Endothelial cell of umbilical vein (primary cell): ENCODE measurements at regions not wholly inside any gene's neighbourhood (a gene's known extent, or its start where the extent isn't known, plus 50 kb on each side); places are given as distances from the start of the nearest gene placed in this dataset.
"Not testable (repeated sequence)": the region's sequence is repeated elsewhere in the genome, so short reads cannot be mapped to it uniquely, and the experiment has no call there.

Experiments used
- BruUV-seq: library from RNA; stranded (reverse); fragments of 400-500 nt; replicated peaks from 2 replicates; lab custom pipeline; 2021; lab: Mats Ljungman, UMichigan
- CTCF ChIA-PET: fragments of 300-600, 350-600 bp; sonication (Branson Sonifier 250); formaldehyde crosslinking; loops from one replicate; lab custom pipeline; 2021; ENCODE audit warnings: antibody characterized with exemption, inconsistent platforms; lab: Charles Lee
- POLR2A ChIA-PET: fragments of 300-600, 350-600 bp; sonication (Branson Sonifier 250); formaldehyde crosslinking; loops from one replicate; lab custom pipeline; 2021; ENCODE audit warnings: antibody characterized with exemption, inconsistent platforms; lab: Charles Lee
- DNase-seq: peaks from one replicate; pipeline ENCODE4 v3.0.0-alpha.2; 2011; ENCODE audit warnings: low read depth, low spot score
- FAIRE-seq: peaks from 2 replicates; lab custom pipeline; 2011; peaks lifted over from hg19 to GRCh38; lab: Jason Lieb, UNC
- H2AFZ ChIP-seq: 2 replicates; pipeline ENCODE4 v1.6.0; 2012; ENCODE audit warnings: low read depth, low read length, control low read depth, inconsistent platforms
- H3K27ac ChIP-seq: 2 replicates; pipeline ENCODE4 v1.5.1; 2011; ENCODE audit warnings: low read depth, mild to moderate bottlenecking, control low read depth, low read length, moderate library complexity; ENCODE audit not compliant: insufficient read depth
- H3K27me3 ChIP-seq, 2 experiments: 2 replicates each; pipeline versions ENCODE4 v1.6.0 to v1.6.1; 2011; ENCODE audit warnings: low read length in 2 of 2, mixed read lengths in 1 of 2; ENCODE audit not compliant: control insufficient read depth in 2 of 2, insufficient read depth in 2 of 2
- H3K36me3 ChIP-seq, 2 experiments: 2 replicates in 1 of 2; 3 replicates in 1 of 2; pipeline ENCODE4 v1.5.1; 2011; ENCODE audit warnings: low read length in 2 of 2, mild to moderate bottlenecking in 1 of 2, moderate library complexity in 1 of 2; ENCODE audit not compliant: control insufficient read depth in 2 of 2, insufficient read depth in 2 of 2; ENCODE audit errors: extremely low read depth in 1 of 2
- H3K4me1 ChIP-seq: 3 replicates; pipeline ENCODE4 v1.5.1; 2011; ENCODE audit warnings: mild to moderate bottlenecking, low read length; ENCODE audit not compliant: control insufficient read depth, insufficient read depth; ENCODE audit errors: extremely low read depth
- H3K4me2 ChIP-seq: 2 replicates; pipeline ENCODE4 v1.6.1; 2011; ENCODE audit warnings: low read length, control low read depth, mixed read lengths; ENCODE audit not compliant: insufficient read depth
- H3K4me3 ChIP-seq, 3 experiments: fragments of 200-600 bp in 1 of 3; sonication (generic), shearing (Covaris generic) in 1 of 3; replicated peaks in 1 of 3; 2 replicates each; pipeline ENCODE4 v1.5.1; 2011 to 2016; ENCODE audit warnings: control low read depth in 3 of 3, low read length in 3 of 3, mild to moderate bottlenecking in 2 of 3, inconsistent platforms in 1 of 3, low read depth in 1 of 3, moderate library complexity in 1 of 3; ENCODE audit not compliant: insufficient read depth in 1 of 3
- H3K79me2 ChIP-seq: 2 replicates; pipeline ENCODE4 v1.6.0; 2012; ENCODE audit warnings: low read length, inconsistent platforms; ENCODE audit not compliant: control insufficient read depth, insufficient read depth
- H3K9ac ChIP-seq: replicated peaks from 2 replicates; pipeline ENCODE3; 2011; ENCODE audit warnings: low read length, control low read depth; ENCODE audit not compliant: insufficient read depth; ENCODE audit errors: extremely low read depth
- H3K9me1 ChIP-seq: replicated peaks from 3 replicates; pipeline ENCODE4 v1.6.0; 2011; ENCODE audit warnings: mild to moderate bottlenecking, low read length; ENCODE audit not compliant: control insufficient read depth, insufficient read depth; ENCODE audit errors: extremely low read depth
- H3K9me3 ChIP-seq: replicated peaks from 2 replicates; pipeline ENCODE4 v1.5.1; 2012; ENCODE audit warnings: low read length, inconsistent platforms; ENCODE audit not compliant: control insufficient read depth, insufficient read depth
- H4K20me1 ChIP-seq: replicated peaks from 2 replicates; pipeline ENCODE3; 2011; ENCODE audit warnings: mild to moderate bottlenecking, low read length; ENCODE audit not compliant: control insufficient read depth, insufficient read depth; ENCODE audit errors: extremely low read depth
- CTCF ChIP-seq, 2 donors: IDR thresholded peaks; 1 replicate in 1 of 2; 2 replicates in 1 of 2; pipeline ENCODE4 v1.5.1; 2011; ENCODE audit warnings: low read length in 2 of 2, mild to moderate bottlenecking in 2 of 2, moderate library complexity in 2 of 2, control low read depth in 1 of 2, inconsistent platforms in 1 of 2, low read depth in 1 of 2; ENCODE audit not compliant: insufficient read depth in 1 of 2; ENCODE audit errors: extremely low read depth in 1 of 2
- EZH2 ChIP-seq: IDR thresholded peaks from 2 replicates; pipeline ENCODE4 v1.6.1; 2012; ENCODE audit warnings: borderline replicate concordance, low read depth, mild to moderate bottlenecking, moderate library complexity, low read length, inconsistent platforms; ENCODE audit not compliant: severe bottlenecking
- FOS ChIP-seq: IDR thresholded peaks from 2 replicates; pipeline ENCODE4 v1.6.1; 2011; ENCODE audit warnings: mild to moderate bottlenecking, low read length, moderate library complexity, borderline replicate concordance; ENCODE audit not compliant: insufficient read depth
- GATA2 ChIP-seq: IDR thresholded peaks from 2 replicates; pipeline ENCODE4 v1.7.0; 2011; ENCODE audit warnings: low read depth, mild to moderate bottlenecking, moderate library complexity, mixed read lengths, low read length; ENCODE audit not compliant: insufficient read length, insufficient read depth
- JUN ChIP-seq: IDR thresholded peaks from 2 replicates; pipeline ENCODE4 v1.6.1; 2011; ENCODE audit warnings: borderline replicate concordance, low read depth; ENCODE audit not compliant: insufficient read length, insufficient read depth
- POLR2A ChIP-seq: IDR thresholded peaks from 2 replicates; pipeline ENCODE4 v1.6.1; 2012; ENCODE audit warnings: low read depth, mild to moderate bottlenecking, control low read depth, low read length
- POLR2AphosphoS5 ChIP-seq: IDR thresholded peaks from 2 replicates; pipeline ENCODE4 v1.6.1; 2012; ENCODE audit warnings: low read depth, mild to moderate bottlenecking, control low read depth, low read length, moderate library complexity; ENCODE audit not compliant: insufficient read depth
- dilution Hi-C: fragments of 300-500 bp; cut with MboI; formaldehyde crosslinking; loops from one replicate; pipeline ENCODE4 v1.15.0; 2019; ENCODE audit warnings: low sequenced_read_pairs; ENCODE audit not compliant: extremely low pct_ligation_motif_present
- intact Hi-C: fragments of 100-400 bp; cut with micrococcal nuclease; formaldehyde crosslinking; loops from one replicate; pipeline ENCODE4 v1.10.0; 2022
- TF ChIP-seq, protein P1 (sequence below): IDR thresholded peaks from 2 replicates; pipeline ENCODE4 v1.6.1; 2011; ENCODE audit not compliant: insufficient read depth, insufficient read length

DNA sequence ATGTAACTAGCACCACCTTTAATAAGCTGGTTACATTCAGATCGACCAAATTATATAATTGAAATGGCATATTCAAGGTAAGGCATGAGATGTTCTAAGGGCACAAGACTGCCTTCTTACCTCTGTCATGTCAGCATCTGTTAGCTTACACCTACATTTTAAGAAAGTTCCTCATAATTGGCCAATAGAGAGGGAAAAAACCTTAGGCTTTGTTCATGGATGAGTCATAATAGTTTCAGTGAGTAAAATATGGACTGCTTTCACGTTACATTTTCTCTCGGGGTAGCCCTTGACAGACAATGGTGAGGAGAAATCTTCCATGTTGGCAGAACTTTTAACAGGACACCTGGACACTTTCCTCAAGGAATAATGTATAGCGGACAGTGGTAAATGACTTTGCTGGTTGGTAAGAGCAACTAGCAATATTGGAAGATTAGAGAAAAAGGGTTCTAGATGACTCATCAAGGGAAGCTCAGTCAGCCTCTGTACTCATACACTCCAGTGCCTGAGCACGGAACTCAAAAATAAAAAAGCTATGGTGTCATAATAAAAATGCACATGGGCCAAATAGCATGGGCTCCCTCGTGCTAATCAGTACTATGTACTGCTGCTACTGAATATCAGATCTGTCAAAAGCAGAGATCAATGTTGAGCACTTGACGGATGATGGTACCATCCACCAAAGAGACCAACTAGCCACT is 206.4 kb upstream of the GJE1 start:
- H3K9ac ChIP-seq, H2AFZ ChIP-seq, BruUV-seq, intact Hi-C loops, H3K27me3 ChIP-seq, H3K9me3 ChIP-seq, H3K4me3 ChIP-seq, H3K27ac ChIP-seq, H3K4me1 ChIP-seq, DNase-seq, POLR2A ChIA-PET, FAIRE-seq, CTCF ChIA-PET, H3K79me2 ChIP-seq, H4K20me1 ChIP-seq, H3K9me1 ChIP-seq, H3K36me3 ChIP-seq, H3K4me2 ChIP-seq, dilution Hi-C loops: not testable (repeated sequence)
- peak; percentile 4 for TF ChIP-seq JUN

GRCh38 chr6:141925001-141925400 is 207.7 kb upstream of the GJE1 start:
- no peaks in the 10 kb centered on the region for H3K9me3 ChIP-seq
- H3K4me3 ChIP-seq: no peak overlapping the region
- H3K4me1 ChIP-seq: no peaks in the 10 kb centered on the region
- no peak overlapping the region for H3K27ac ChIP-seq
- ChIA-PET CTCF (no interaction called here), POLR2A (no interaction called here)
- no TSS peak for BruUV-seq
- H3K9ac ChIP-seq: no peak overlapping the region
- dilution Hi-C loops (no loop called here), intact Hi-C loops (no loop called here)
- H3K79me2 ChIP-seq: no peaks in the 10 kb centered on the region
- no peak overlapping the region for H2AFZ ChIP-seq
- no peak for DNase-seq
- TF ChIP-seq EZH2: no peak
- no peak for TF ChIP-seq POLR2AphosphoS5
- TF ChIP-seq CTCF (IDR thresholded peaks at IDR 0.05; ENCODE audit: extremely low read depth in 1 of 2, insufficient read depth in 1 of 2, low read depth in 1 of 2, low read length in 2 of 2): no peak
- no peak for TF ChIP-seq POLR2A
- TF ChIP-seq, protein P1, sequence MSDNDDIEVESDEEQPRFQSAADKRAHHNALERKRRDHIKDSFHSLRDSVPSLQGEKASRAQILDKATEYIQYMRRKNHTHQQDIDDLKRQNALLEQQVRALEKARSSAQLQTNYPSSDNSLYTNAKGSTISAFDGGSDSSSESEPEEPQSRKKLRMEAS: no peak
- TF ChIP-seq FOS: no peak
- TF ChIP-seq GATA2: no peak
- no peaks in the 10 kb centered on the region for H3K36me3 ChIP-seq
- no peaks in the 10 kb centered on the region for H3K27me3 ChIP-seq
- no peaks in the 10 kb centered on the region for H3K9me1 ChIP-seq
- no peaks in the 10 kb centered on the region for H4K20me1 ChIP-seq
- no peak overlapping the region for H3K4me2 ChIP-seq
- no peak for FAIRE-seq
